DND-41 (cell line): ENCODE measurements at regions not wholly inside any gene's neighbourhood (a gene's known extent, or its start where the extent isn't known, plus 50 kb on each side); places are given as distances from the start of the nearest gene placed in this dataset.

Experiments used
- CTCF ChIP-seq: IDR thresholded peaks from 2 replicates; pipeline ENCODE4 v1.5.1; 2012; ENCODE audit warnings: borderline replicate concordance, low read length, moderate library complexity, mild to moderate bottlenecking; ENCODE audit not compliant: poor library complexity, severe bottlenecking; ENCODE audit errors: extremely low read depth
- EZH2 ChIP-seq: IDR thresholded peaks from 3 replicates; pipeline ENCODE4 v1.6.1; 2012; ENCODE audit warnings: borderline replicate concordance, low read depth, mild to moderate bottlenecking, moderate library complexity, low read length, inconsistent platforms; ENCODE audit not compliant: severe bottlenecking

DNA sequence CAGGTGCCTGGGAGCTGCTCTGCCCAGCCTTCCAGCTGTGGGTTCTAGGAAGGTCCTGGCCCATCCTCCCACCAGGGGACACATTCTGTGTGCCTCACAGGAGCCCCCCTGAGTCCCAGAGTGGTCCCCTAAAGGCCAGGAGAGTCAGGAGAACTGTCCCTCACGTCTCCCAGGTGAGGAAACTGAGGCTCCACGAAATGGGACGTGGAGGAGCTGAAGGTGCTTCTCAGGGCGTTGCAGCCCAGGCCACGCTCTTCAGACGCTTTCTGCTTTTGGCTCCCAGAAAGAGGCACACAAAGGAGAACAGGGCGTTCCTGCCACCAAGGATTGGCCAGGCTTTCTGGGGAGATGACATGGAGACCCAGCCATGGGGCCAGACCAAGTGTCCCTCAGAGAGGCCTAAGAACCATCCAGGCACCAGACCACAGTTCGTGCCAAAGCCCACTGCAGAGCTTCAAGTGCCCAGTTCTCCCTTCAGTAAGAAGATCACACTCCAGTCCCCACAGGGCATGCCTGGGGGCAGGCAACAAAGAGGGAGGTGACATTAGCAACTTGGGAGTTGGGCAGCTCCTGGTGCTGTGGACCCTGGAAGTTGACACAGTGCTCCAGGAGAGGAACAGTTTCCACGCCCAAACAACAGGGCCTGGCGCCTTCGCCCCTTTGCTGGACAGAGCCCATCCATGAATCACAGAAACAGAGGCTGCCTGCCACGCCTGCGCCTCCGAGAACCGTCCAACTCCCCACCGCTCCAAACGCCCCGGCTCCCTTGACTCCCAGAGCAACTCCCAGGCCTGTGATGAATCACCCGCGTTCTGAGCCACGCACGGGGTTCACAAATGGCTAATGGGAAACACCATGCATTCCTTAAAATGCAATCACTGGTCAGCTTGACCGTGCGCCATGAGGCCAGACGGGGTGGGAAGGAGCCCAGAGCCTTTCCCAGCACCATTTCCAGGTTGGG is 589.2 kb downstream of the BRD1 start:
- no peak for TF ChIP-seq CTCF
- TF ChIP-seq EZH2 = no peak
